ENCODE measurements at regions not wholly inside any gene's neighbourhood (a gene's known extent, or its start where the extent isn't known, plus 50 kb on each side); places are given as distances from the start of the nearest gene placed in this dataset.
"Not testable (repeated sequence)": the region's sequence is repeated elsewhere in the genome, so short reads cannot be mapped to it uniquely, and the experiment has no call there.

DNA sequence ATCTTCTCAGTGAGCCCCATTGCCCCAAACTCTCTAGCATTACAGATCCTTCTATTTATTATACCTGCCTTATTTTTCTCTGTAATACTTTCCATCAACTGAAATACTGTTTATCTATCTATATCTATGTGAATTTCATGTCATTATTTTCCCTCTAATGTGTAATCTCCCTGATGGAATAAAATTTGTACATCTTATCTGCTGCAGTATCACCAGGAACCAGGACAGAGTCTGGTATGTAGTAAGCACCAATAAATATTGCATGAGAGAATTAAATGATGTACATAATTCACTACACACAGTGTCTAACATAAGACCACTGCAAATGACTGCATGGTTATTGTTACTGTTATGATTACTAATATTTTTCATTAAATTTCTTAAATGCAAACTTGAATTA, 759.1 kb downstream of the PRELID2 start:
- Histone ChIP-seq H3K27ac (no peak overlapping the region), H3K4me3 (no peak overlapping the region)

DNA sequence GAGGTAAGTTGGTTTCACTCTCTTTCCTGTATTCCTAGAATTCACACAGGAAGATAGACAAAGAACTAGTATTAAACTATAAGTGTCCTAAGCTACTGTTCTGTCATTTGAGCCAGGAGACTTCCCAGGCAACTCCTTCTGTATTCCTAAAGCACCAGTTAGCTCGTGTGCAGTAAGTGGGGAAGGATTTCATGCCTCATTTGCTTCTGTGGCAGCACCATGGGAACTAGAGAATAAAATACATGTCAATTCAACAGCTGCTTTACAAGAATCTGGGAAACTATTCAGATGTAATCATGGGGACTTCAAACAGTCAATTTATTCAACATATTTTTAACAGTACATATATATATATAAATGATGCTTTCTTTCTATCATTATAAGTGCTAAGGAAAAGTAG, 762.3 kb downstream of the PRELID2 start:
- Histone ChIP-seq H3K4me3 (no peak overlapping the region), H3K27ac (no peak overlapping the region)

DNA sequence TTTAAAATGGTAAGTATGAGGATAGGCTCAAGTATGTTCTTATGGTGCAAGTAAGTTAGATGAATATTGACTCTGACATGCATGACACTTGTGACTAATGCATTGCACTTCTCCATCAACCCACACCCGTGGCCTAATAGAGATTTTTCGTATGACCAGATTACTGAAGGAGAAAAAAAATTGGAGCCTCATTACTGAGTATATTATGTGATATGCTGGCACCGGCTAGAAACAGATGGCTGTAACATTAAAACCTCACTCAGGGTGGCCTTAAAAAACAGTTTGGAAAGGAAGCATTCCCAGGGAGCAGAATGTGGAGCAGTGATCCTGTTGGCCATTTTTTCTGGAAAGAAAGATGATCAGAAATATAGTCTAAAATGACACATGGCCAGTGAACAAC, 766.4 kb downstream of the PRELID2 start:
- Histone ChIP-seq H3K27ac (no peak overlapping the region), H3K4me3 (no peak overlapping the region)

DNA sequence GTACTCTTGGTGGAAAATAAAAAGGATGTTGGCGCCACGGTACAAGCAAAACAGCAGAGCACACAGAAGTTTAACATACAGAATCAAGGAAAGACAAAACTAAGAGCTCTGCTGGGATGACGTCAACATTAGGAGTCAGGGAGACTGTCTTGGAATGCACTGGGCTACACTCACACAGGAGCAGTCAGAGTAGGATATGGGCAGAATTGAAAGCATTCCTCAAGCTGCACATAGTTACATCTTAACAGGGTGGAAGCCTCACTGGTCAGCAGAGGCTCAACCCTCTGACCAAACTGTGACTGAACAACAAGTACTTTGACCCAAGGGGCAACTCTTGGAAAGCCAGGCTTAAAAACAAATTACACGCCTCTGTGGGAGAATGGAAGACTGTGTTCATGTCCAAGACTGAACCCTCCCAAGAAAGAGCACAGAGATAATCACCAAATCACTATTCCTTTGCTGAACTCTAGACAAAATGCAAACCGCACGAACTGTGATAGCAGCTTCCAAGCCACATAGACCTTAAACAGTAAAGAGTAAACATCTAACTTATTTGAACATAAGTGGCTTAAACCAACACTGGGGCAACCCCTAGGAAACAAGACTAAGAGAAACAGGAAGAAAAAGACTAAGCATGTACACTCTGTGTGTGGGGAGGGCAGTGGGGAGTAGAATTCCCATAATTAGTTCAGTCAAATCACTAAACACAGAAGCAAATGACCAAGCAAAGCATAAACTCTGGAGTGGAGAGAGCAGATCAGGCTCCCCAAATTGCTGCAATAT, 772.7 kb downstream of the PRELID2 start:
- no peak overlapping the region for H3K27ac ChIP-seq

DNA sequence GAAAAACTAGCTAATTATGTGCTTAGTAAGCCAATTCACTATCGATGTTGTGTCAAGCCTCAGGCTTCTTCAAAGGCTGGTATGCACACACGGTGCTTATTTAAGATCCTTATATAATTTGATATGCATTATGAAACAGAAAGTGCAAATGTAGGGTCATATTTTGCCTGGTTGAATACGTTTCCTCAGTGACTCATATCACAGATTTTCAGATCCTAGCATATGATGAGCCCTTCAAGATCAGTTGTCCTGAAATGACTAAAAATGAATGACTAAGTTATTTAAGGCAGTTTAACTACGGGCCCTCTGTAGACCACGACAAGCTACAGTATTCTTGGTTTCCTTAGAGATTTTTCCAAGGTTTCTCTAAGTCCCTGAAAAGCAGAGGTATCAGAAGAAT, 778.3 kb downstream of the PRELID2 start:
- H3K4me3 ChIP-seq: no peak overlapping the region
- H3K27ac ChIP-seq: no peak overlapping the region

More for the DNA sequence above, 772.7 kb downstream of the PRELID2 start:
- H3K4me3 ChIP-seq: no peak overlapping the region

DNA sequence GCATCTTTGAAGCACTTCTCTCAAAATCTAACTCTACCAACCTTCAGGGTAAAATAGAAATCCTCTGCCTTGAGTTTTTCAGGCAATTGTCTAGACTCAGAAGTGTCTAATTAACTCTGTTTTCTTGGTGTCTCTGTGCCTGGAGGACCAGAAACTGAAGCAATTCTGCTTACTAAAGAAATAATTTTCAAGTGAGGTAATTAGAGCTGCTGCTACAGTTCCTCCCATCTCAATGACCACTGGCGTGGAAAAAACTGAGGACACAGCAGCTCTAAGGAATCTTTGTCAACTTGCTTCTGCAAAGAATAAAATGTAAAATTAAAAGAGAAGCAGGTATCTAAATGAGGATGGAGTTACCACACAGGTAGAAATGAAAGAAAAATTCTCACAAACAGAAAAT, 785.0 kb downstream of the PRELID2 start:
- Histone ChIP-seq H3K27ac (no peak overlapping the region), H3K4me3 (no peak overlapping the region)

DNA sequence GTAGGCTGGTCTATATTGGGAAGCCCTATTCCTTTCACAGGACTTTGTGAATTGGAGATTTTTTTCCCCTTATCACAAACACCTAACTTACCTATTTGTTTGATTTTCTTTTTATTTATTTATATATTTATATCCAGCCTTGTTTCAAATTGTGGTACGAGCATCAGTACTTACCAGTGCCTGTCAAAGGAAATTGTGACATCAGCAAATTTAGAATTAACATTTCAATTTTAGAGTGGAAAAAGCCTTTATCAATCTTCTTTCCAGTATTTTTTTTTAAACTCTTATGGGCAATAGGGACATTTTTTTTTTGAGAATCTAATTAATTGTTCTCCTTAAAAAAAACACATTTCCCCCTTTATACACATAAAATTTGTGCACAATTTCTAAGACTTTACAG, 790.2 kb downstream of the PRELID2 start:
- no peak overlapping the region for H3K4me3 ChIP-seq
- no peak overlapping the region for H3K27ac ChIP-seq

DNA sequence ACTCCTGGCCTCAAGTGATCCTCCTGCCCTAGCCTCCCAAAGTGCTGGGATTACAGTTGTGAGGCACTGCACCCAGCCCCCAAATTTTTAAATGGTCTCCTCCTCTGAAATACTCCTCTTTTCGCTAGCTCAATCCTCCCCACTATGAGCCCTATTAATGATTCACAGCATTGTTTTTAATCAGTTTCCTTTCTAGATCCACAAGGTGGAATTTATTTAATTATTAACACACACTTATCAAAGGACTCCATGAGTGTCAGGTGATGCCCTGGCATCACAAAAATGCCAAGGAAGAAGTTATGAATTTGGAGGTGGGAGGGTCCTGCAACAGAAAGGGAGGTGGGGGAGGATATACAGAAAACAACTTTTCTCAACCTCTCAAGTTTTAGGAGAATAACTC, 806.5 kb downstream of the PRELID2 start:
- Histone ChIP-seq H3K4me3 (no peak overlapping the region), H3K27ac (no peak overlapping the region)

DNA sequence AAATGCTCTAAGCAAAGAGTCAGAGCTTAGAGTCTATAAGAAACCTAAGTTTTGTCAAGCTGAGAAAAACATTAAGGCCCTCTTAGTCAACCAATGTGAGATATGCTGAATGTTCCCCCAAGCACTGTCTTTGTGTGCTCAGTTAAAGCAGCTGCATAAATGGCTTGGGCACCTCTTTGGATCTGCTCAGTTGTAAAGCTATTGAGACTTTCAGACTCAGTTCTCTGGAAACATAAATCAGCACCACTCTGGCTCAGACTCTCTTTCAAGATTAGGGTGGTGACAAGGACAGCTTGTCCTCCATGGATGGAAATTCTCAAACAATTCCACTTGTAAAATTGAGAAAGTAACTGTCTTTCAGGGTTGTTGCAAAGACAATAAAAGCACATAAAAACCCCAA, 807.9 kb downstream of the PRELID2 start:
- Histone ChIP-seq H3K27ac (no peak overlapping the region), H3K4me3 (no peak overlapping the region)

DNA sequence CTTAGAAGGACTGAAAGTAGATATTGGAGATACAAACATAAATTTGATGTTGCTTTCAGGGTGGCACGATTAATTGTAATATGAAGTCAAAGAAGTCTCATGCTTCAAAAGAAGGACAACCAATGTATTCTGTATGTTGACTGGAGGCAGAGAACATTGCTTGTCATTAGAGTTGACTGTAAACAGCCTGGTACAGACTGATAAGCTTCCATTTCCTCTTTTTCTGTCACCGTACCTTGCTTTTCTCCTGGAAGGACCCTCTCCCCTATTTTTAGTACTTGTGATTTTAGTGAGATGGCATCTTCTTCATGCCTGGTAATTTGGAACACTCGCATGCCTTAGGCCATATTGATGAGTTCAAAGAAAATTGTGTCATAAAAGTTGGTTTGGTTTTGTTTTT, 809.4 kb downstream of the PRELID2 start:
- Histone ChIP-seq H3K27ac (no peak overlapping the region), H3K4me3 (no peak overlapping the region)

DNA sequence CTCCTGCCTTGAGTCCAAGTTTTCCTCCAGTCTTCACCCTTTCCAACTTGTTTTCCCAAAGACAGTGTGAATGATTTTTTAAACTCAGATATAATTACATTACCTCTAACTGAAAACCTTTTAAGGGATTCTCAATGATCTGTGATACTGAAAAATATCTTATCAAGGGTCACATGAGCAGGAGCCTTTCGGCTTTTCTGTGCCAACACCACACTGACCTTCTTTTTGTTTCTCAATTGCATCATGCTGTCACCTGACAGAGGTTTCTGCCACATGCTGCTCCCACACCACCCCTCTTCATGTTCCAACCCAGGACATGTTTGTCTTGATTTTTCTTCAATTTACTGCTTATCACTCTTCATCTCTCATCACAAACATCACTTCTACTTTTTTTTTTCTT, 820.0 kb downstream of the PRELID2 start:
- no peak overlapping the region for H3K27ac ChIP-seq
- no peak overlapping the region for H3K4me3 ChIP-seq

DNA sequence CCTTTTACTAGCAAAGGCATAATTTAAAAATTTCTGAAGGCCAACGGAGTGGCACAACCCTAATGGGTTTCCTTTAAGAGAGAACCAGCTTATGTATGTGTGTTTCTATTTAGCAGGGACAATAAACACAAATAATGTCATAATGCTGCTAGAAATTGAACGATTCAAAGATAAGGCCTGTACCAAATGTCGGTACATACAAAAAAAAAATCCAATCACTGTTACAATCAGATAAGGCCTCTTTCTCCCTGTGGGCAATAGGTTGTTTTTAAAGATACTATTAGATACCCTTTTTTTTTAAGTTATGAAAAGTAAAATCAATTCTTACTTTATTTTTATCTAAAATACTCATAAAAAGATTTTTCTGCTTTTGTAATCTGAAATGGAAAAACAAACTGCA, 821.0 kb downstream of the PRELID2 start:
- no peak overlapping the region for H3K27ac ChIP-seq
- no peak overlapping the region for H3K4me3 ChIP-seq

DNA sequence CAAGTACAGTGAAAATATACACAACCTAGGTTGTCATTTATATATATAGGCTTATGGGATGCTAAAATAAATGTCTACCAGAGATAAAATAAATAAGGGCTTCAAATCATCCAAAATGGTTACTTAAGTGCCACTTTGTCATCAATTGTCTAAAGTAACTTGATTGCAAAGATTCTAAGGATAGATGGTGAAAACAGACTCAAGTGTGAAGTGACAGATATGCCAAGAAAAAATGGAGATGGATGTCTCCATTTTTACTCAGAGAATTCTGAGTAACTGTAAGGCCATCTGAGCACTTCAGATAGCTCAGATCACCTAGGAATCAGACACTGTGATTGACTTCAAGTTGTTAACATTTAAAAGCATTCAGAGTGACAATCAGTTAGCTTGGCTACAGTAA, 824.3 kb downstream of the PRELID2 start:
- H3K4me3 ChIP-seq: no peak overlapping the region
- H3K27ac ChIP-seq: no peak overlapping the region

DNA sequence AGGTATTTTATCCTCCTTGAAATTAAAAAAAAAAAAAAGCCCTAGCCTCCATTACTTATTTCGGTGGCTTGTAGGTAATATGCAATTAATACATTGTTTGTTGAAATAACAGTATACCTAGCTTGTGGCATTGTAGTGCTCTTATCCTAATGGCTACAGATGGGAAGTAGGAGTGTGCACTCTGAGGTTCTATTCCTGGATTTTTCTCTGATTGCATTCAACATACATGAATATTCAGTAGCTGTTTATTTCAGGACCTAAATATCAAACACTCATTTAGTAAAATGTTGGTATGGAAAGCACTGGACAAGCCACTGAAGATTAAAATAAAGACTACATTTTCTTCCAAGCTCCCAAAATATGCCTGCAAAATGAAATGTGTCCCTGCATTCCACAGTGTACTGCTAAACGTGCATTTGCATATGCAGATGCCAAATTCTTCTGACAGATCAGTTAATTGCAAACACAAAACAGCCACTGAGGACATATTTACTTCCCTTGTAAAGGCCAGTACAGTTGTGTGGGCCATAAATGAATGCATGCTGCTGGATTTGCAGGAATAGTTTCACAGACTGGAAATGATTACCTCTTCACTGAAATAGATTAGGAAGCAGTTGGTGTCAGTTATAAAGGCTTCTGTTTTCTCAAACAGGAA, 826.1 kb downstream of the PRELID2 start:
- Histone ChIP-seq H3K4me3 (no peak overlapping the region), H3K27ac (no peak overlapping the region)

DNA sequence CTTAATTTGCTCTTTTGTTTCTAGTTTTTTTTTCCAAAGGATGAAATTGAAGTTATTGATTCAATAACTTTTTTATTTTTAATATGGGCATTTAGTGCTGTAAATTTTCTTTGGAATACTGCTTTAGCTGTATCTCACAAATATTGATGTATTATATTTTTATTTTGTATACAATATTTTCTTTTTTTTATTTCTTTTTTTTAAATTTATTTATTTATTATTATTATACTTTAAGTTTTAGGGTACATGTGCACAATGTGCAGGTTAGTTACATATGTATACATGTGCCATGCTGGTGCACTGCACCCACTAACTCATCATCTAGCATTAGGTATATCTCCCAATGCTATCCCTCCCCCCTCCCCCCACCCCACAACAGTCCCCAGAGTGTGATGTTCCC, 823.7 kb downstream of the KCTD16 start:
- H3K27ac ChIP-seq, H3K4me3 ChIP-seq: not testable (repeated sequence)

DNA sequence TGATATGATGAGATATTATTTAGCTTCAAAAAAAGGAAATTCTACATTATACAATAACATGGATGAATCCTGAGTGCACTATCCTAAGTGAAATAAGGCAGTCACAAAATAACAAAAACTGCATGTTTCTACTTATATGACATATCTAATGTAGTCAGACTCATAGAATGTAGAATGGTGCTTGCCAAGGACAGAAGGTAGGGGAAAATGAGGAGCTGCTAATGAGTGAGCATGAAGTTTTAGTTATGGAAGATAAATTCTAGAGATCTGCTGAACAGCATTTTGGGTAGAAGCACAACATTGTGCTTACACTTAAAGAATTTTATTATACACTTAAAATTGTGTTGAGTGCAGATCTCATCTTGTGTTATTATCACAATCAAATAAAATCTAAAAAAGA, 812.4 kb downstream of the KCTD16 start:
- Histone ChIP-seq H3K27ac (no peak overlapping the region), H3K4me3 (no peak overlapping the region)

DNA sequence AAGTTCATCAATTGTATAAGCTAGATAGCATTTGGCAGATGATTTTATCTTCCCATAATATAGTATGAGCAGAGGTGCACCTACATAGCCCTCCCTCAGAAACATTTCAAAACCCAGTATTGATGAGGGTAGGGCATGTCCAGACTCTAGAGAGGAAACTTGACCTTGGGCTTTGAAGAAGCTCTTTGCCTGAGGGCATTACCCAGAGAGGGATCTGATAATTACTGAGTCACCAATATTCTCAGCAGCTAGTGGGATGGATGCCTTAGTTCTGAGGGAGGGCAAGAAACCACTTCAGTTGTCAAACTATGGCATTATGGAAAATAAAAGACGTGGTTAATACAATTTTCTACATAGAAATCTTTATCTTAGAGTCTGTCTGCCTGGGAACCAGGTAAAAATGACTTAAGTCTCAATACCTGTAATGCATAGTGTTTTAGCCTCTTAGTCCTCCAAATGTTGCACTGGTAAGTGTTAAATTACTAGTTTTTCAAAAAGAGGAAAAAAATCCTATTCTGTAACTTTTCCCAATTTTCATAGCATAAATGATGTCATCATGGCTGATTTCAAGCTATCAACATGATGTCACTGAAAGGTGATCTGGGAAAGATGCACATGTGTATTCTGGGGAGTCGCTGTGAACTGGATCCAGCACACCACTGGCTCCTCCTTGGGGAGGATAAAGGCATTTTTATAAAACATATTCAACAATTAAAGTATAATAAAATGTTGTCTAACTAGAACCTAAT, 809.0 kb downstream of the KCTD16 start:
- Histone ChIP-seq H3K27ac (no peak overlapping the region), H3K4me3 (no peak overlapping the region)

DNA sequence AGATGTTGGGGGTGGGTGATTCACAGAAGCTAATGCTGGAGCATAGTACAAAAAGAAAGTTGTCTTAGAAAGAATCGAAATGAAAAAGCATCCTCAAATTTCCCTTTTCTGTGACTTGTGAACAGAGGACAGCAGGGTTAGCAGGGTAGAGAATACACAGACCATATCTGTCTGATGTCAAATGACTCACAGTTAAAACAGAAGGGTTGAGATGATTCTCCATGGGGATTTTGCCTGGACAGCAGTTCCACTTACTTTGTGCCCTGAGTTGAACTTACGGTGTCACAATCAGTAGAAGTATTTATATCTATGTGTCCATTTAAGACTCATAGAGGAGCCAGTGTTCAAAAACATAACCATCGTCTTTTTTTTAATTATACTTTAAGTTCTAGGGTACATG, 801.6 kb downstream of the KCTD16 start:
- Histone ChIP-seq H3K4me3 (no peak overlapping the region), H3K27ac (no peak overlapping the region)

DNA sequence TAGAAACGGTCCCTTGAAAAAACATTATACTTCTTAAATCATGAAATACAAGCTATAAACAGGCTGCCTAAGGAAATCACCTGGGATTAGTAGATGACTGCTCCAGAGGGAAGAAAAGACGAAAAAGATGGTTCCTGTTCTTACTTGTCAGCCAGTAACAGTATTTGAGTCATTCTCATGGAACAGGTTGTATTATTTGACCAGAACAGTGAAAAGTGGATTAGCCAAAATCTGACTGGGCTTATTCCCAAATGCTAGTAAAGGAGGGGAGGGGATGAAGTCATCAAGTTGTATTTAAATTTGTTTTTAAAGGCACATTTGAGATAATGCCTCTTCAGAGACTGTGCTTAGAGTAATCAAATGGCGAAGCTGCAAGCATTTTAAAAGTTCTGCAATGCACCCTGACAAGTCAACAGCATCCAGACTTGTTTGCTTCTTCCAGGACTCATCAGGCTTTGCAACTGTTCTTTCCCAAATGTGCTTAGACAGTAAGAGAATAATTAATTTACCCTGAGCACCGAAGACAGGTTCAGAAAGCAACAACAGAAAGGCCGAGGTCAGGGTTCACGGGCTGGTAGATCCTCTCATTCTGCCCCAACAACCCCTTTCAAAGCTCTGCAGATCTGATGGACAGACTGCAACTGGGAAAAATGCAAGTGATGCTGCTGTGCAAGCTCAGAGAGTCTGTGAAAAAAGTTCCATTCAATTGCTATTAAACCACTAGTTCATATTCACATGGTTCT, 800.6 kb downstream of the KCTD16 start:
- H3K4me3 ChIP-seq: no peak overlapping the region
- H3K27ac ChIP-seq: no peak overlapping the region

DNA sequence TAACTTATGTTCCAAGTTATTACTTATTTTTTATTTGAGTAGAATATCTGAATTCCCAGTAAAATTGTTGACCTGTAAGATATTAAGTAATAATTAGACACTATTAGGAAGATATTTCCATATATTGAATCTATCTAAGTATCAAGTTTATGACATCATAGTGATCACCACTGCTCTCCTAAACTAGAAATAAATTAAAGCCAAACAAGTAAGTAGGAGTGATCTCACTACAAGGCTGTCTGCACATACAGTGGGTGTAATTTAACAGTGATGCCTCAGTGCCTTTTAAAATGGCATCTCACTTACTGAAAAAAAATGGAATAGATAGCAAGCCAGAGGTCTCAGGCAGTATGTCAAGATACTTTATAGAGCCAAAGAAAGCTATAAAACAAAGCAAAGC, 789.6 kb downstream of the KCTD16 start:
- Histone ChIP-seq H3K27ac (no peak overlapping the region), H3K4me3 (no peak overlapping the region)

Measured in skin epidermis (tissue), 12 donors.